H9 (cell line): ENCODE measurements at regions not wholly inside any gene's neighbourhood (a gene's known extent, or its start where the extent isn't known, plus 50 kb on each side); places are given as distances from the start of the nearest gene placed in this dataset.

Source experiments
- DNase-seq: peaks from one replicate; pipeline ENCODE4 v3.0.0-alpha.2; 2017
- H2AFZ ChIP-seq: one replicate; pipeline ENCODE4 v1.6.1; 2013; ENCODE audit warnings: mild to moderate bottlenecking, low read length, control low read depth, moderate library complexity
- H2AK5ac ChIP-seq: 2 replicates; pipeline ENCODE4 v1.6.1; 2013; ENCODE audit warnings: low read length, control low read depth, mixed read lengths; ENCODE audit not compliant: insufficient read length
- H2BK120ac ChIP-seq: one replicate; pipeline ENCODE4 v1.6.1; 2013; ENCODE audit warnings: low read depth, mild to moderate bottlenecking, low read length, control low read depth, inconsistent platforms; ENCODE audit not compliant: poor library complexity, severe bottlenecking
- H2BK12ac ChIP-seq: 2 replicates; pipeline ENCODE4 v1.6.1; 2013; ENCODE audit warnings: low read length, control low read depth, mixed read lengths, low read depth; ENCODE audit not compliant: insufficient read length
- H2BK15ac ChIP-seq: 2 replicates; pipeline ENCODE4 v1.6.1; 2013; ENCODE audit warnings: low read depth, low read length, control low read depth
- H2BK20ac ChIP-seq: one replicate; pipeline ENCODE4 v1.6.1; 2013; ENCODE audit warnings: low read depth, mild to moderate bottlenecking, low read length, control low read depth, inconsistent platforms; ENCODE audit not compliant: poor library complexity, severe bottlenecking
- H2BK5ac ChIP-seq: 2 replicates; pipeline ENCODE4 v1.6.1; 2013; ENCODE audit warnings: low read length, control low read depth, mixed read lengths; ENCODE audit not compliant: insufficient read length
- H3K14ac ChIP-seq: 2 replicates; pipeline ENCODE4 v1.6.1; 2013; ENCODE audit warnings: low read length, control low read depth; ENCODE audit not compliant: insufficient read depth
- H3K18ac ChIP-seq: 2 replicates; pipeline ENCODE4 v1.6.1; 2013; ENCODE audit warnings: low read depth, mild to moderate bottlenecking, mixed read lengths, low read length, control low read depth; ENCODE audit not compliant: insufficient read length
- H3K23ac ChIP-seq: 2 replicates; pipeline ENCODE4 v1.6.1; 2013; ENCODE audit warnings: low read length, control low read depth, mixed read lengths, low read depth; ENCODE audit not compliant: insufficient read length
- H3K23me2 ChIP-seq: 2 replicates; pipeline ENCODE4 v1.6.1; 2013; ENCODE audit warnings: low read depth, mild to moderate bottlenecking, mixed read lengths, low read length, control low read depth; ENCODE audit not compliant: insufficient read length, poor library complexity, severe bottlenecking
- H3K27ac ChIP-seq: 2 replicates; pipeline ENCODE4 v1.5.1; 2013; ENCODE audit warnings: low read length, control low read depth, mixed read lengths, low read depth; ENCODE audit not compliant: insufficient read length
- H3K27me3 ChIP-seq: 2 replicates; pipeline ENCODE4 v1.6.1; 2013; ENCODE audit warnings: low read length, control low read depth, inconsistent platforms; ENCODE audit not compliant: insufficient read depth
- H3K4ac ChIP-seq: 2 replicates; pipeline ENCODE4 v1.6.1; 2013; ENCODE audit warnings: low read depth, mild to moderate bottlenecking, control low read depth, inconsistent platforms, low read length, moderate library complexity
- H3K4me1 ChIP-seq: 2 replicates; pipeline ENCODE4 v1.6.1; 2013; ENCODE audit warnings: low read length, control low read depth, inconsistent platforms; ENCODE audit not compliant: insufficient read depth
- H3K4me2 ChIP-seq: 2 replicates; pipeline ENCODE4 v1.6.1; 2013; ENCODE audit warnings: low read length, control low read depth, mixed read lengths; ENCODE audit not compliant: insufficient read length, insufficient read depth
- H3K56ac ChIP-seq: 2 replicates; pipeline ENCODE4 v1.6.1; 2013; ENCODE audit warnings: low read depth, mild to moderate bottlenecking, mixed read lengths, low read length, control low read depth; ENCODE audit not compliant: insufficient read length
- H3K79me1 ChIP-seq: 2 replicates; pipeline ENCODE4 v1.6.1; 2013; ENCODE audit warnings: low read depth, mild to moderate bottlenecking, moderate library complexity, low read length, control low read depth, inconsistent platforms; ENCODE audit not compliant: insufficient read depth, poor library complexity, severe bottlenecking
- H3K79me2 ChIP-seq: 2 replicates; pipeline ENCODE4 v1.6.1; 2013; ENCODE audit warnings: low read length, control low read depth, inconsistent platforms; ENCODE audit not compliant: insufficient read depth
- H3K9ac ChIP-seq: 2 replicates; pipeline ENCODE4 v1.6.1; 2013; ENCODE audit warnings: low read length, control low read depth, mixed read lengths; ENCODE audit not compliant: insufficient read length; ENCODE audit errors: extremely low read depth
- H3K9me3 ChIP-seq: one replicate; pipeline ENCODE4 v1.6.1; 2013; ENCODE audit warnings: low read depth, low read length, inconsistent platforms; ENCODE audit not compliant: control insufficient read depth
- H3T11ph ChIP-seq: one replicate; pipeline ENCODE4 v1.6.1; 2013; ENCODE audit warnings: mild to moderate bottlenecking, low read length, control low read depth, inconsistent platforms
- H4K20me1 ChIP-seq: one replicate; pipeline ENCODE4 v1.6.1; 2013; ENCODE audit not compliant: control insufficient read depth, insufficient read length, insufficient read depth
- H4K5ac ChIP-seq: 2 replicates; pipeline ENCODE4 v1.6.1; 2013; ENCODE audit warnings: low read depth, mild to moderate bottlenecking, mixed read lengths, low read length, control low read depth; ENCODE audit not compliant: insufficient read length
- H4K8ac ChIP-seq: replicated peaks from 2 replicates; pipeline ENCODE4 v1.6.1; 2013; ENCODE audit warnings: low read length, control low read depth, mixed read lengths, low read depth; ENCODE audit not compliant: insufficient read length
- H4K91ac ChIP-seq: 2 replicates; pipeline ENCODE4 v1.6.1; 2013; ENCODE audit warnings: low read depth, mild to moderate bottlenecking, moderate library complexity, mixed read lengths, low read length, control low read depth; ENCODE audit not compliant: insufficient read length
- H3K27ac Mint-ChIP-seq, 3 experiments: 2 replicates in 2 of 3; 3 replicates in 1 of 3; pipeline ENCODE4 v1.8.0; 2020 to 2021; ENCODE audit warnings: mixed read lengths in 3 of 3, mild to moderate bottlenecking in 1 of 3, moderate library complexity in 1 of 3
- H3K27me3 Mint-ChIP-seq: 2 replicates; pipeline ENCODE4 v1.8.0; 2021; ENCODE audit warnings: low read depth, mild to moderate bottlenecking, moderate library complexity, mixed read lengths
- H3K36me3 Mint-ChIP-seq, 3 experiments: 2 replicates in 2 of 3; 3 replicates in 1 of 3; pipeline ENCODE4 v1.8.0; 2020 to 2021; ENCODE audit warnings: low read depth in 3 of 3, mixed read lengths in 3 of 3; ENCODE audit not compliant: insufficient read depth in 1 of 3
- H3K4me1 Mint-ChIP-seq, 2 experiments: 2 replicates each; pipeline ENCODE4 v1.8.0; 2020; ENCODE audit warnings: mixed read lengths in 2 of 2
- H3K4me3 Mint-ChIP-seq, 2 experiments: 2 replicates in 1 of 2; 3 replicates in 1 of 2; pipeline ENCODE4 v1.8.0; 2020 to 2021; ENCODE audit warnings: mild to moderate bottlenecking in 2 of 2, mixed read lengths in 2 of 2, moderate library complexity in 1 of 2
- H3K9me3 Mint-ChIP-seq, 2 experiments: 2 replicates in 1 of 2; 3 replicates in 1 of 2; pipeline ENCODE4 v1.8.0; 2020; ENCODE audit warnings: mild to moderate bottlenecking in 2 of 2, mixed read lengths in 2 of 2, moderate library complexity in 1 of 2
- WGBS: extraction: QIAGEN DNeasy Blood & Tissue Kit; methylation state at CpG from one replicate; pipeline ENCODE4 v1.1.7; 2013; ENCODE audit warnings: missing lambda C conversion rate, low lambda C conversion rate, mixed read lengths; ENCODE audit not compliant: insufficient read length; ENCODE audit errors: extremely low coverage; 5-methylcytosine and 5-hydroxymethylcytosine counted together
- TF ChIP-seq, protein P1 (sequence below): fragments of 200-600 bp; sonication (generic); conservative IDR thresholded peaks from 3 replicates; pipeline ENCODE4 v1.8.0; 2021; ENCODE audit warnings: antibody characterized with exemption, mild to moderate bottlenecking

- Histone ChIP-seq H3K23me2 (no peaks in the 10 kb centered on the region), H3K9ac (no peak overlapping the region), H2AK5ac (no peak overlapping the region), H3K56ac (no peak overlapping the region), H3K4ac (no peak overlapping the region), H3K9me3 (no peaks in the 10 kb centered on the region), H3K27ac (no peak overlapping the region), H2BK120ac (no peak overlapping the region), H2AFZ (no peak overlapping the region), H3K4me2 (no peak overlapping the region), H4K8ac (no peak overlapping the region), H4K91ac (no peak overlapping the region), H3K4me1 (no peaks in the 10 kb centered on the region), H3K14ac (no peak overlapping the region), H3K23ac (no peak overlapping the region), H3T11ph (no peak overlapping the region), H3K27me3 (no peaks in the 10 kb centered on the region), H4K5ac (no peak overlapping the region), H4K20me1 (no peaks in the 10 kb centered on the region), H2BK5ac (no peak overlapping the region), H3K79me1 (no peaks in the 10 kb centered on the region), H3K79me2 (no peaks in the 10 kb centered on the region), H3K18ac (no peak overlapping the region), H2BK12ac (no peak overlapping the region), H2BK15ac (no peak overlapping the region), H2BK20ac (no peak overlapping the region)
- H3K4me1 Mint-ChIP-seq: peaks cover 0 to 6% of the 10 kb centered on the region in 2 experiments; a peak in 2 of 4 replicates
- WGBS: no CpG with 5 or more reads among the region's 2 CpGs
- no peak overlapping the region for H3K27ac Mint-ChIP-seq
- no peak overlapping the region for H3K4me3 Mint-ChIP-seq
- no peaks in the 10 kb centered on the region for H3K9me3 Mint-ChIP-seq
- DNase-seq: no peak
- no peaks in the 10 kb centered on the region for H3K27me3 Mint-ChIP-seq
- no peaks in the 10 kb centered on the region for H3K36me3 Mint-ChIP-seq
- TF ChIP-seq, protein P1, sequence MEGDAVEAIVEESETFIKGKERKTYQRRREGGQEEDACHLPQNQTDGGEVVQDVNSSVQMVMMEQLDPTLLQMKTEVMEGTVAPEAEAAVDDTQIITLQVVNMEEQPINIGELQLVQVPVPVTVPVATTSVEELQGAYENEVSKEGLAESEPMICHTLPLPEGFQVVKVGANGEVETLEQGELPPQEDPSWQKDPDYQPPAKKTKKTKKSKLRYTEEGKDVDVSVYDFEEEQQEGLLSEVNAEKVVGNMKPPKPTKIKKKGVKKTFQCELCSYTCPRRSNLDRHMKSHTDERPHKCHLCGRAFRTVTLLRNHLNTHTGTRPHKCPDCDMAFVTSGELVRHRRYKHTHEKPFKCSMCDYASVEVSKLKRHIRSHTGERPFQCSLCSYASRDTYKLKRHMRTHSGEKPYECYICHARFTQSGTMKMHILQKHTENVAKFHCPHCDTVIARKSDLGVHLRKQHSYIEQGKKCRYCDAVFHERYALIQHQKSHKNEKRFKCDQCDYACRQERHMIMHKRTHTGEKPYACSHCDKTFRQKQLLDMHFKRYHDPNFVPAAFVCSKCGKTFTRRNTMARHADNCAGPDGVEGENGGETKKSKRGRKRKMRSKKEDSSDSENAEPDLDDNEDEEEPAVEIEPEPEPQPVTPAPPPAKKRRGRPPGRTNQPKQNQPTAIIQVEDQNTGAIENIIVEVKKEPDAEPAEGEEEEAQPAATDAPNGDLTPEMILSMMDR: no peak
Observed at GRCh38 chr2:18706001-18706400, 116.6 kb upstream of the NT5C1B start.
